GM19455 (cell line): ENCODE measurements at regions not wholly inside any gene's neighbourhood (a gene's known extent, or its start where the extent isn't known, plus 50 kb on each side); places are given as distances from the start of the nearest gene placed in this dataset.
"Not testable (repeated sequence)": the region's sequence is repeated elsewhere in the genome, so short reads cannot be mapped to it uniquely, and the experiment has no call there.

ENCODE experiments used
- ATAC-seq: cut with Tn5 transposase; IDR thresholded peaks from one replicate; pipeline ENCODE4 v1.9.1; 2021; ENCODE audit not compliant: unreplicated experiment

DNA sequence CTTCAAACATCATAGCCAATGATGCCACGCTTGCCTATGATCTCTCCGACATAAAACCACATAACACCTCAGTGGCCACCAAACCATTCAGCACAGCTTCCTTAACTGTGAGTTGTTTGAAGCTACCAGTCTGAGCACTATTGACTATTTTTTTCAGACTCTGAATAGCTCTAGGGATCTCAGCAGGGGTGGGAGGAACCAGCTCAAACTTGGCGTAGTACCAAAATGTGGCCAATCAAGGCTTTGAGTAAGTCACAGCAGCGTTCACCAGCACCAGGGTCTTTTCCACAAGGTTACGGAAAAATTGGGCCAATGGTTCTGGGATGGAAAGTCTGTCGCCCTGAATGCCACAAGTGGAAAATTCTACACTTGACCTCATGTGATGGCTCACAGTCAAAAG, 70.6 kb downstream of the SMPDL3A start:
- ATAC-seq: no peak

DNA sequence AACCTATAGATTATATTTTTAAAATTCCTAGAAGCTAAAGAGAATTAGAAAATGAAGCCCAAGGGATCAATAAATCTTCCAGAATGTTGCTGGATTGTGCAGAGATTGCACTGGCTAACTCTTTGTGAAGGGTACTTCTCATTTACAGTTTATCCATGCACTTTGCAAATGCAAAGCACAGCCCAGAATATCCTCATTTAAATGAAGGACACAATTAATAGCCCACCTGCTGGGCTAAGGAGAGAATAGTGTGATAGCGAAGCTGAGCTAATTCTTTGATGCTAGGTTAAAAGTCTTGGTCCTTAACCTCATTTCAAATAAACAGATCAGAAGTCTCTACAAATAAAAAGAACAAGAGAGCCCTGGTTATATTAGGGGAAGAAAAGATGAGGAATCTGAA, 72.5 kb downstream of the SMPDL3A start:
- no peak for ATAC-seq

GRCh38 chr6:122868137-122868536, 79.1 kb downstream of the SMPDL3A start:
- no peak for ATAC-seq

- ATAC-seq: peak; percentile 64
Measured at GRCh38 chr6:122869437-122870024, 80.5 kb downstream of the SMPDL3A start.

GRCh38 chr6:122871079-122871478, 82.0 kb downstream of the SMPDL3A start:
- no peak for ATAC-seq

DNA sequence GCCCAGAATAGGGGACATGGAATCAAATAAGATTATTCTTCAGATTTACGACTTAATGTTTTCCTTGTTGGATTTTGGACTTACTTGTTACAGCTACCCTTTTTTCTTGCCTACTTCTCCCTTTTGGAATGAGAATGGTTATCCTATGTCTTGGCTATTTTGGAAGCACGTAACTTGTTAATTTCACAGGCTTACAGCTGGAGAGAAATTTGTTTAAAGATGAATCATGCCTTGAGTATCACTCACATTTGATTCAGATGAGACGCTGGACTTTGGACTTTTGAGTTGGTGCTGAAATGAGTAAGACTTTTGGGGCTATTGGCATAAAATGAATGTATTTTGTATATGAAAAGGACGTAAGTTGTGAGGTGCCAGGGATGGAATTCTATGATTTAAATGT, 83.3 kb downstream of the SMPDL3A start:
- ATAC-seq: no peak

DNA sequence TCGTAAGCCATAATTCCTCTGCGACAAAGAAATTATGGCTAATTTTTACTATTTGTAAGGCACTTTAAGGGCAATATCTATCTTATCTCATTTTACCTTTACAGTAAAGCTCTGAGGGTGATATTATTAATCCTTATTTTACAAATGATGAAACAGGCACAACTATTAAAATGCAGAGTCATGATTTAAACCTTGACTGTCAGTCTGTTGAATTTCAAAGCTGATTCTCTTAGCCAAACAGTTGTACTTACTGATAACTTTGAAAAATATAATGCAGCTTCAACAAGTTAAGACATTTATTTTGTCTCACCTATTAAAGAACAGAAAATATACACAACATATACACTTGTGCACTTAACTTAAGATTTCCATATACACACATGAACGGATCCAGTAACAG, 88.2 kb downstream of the SMPDL3A start:
- no peak for ATAC-seq

DNA sequence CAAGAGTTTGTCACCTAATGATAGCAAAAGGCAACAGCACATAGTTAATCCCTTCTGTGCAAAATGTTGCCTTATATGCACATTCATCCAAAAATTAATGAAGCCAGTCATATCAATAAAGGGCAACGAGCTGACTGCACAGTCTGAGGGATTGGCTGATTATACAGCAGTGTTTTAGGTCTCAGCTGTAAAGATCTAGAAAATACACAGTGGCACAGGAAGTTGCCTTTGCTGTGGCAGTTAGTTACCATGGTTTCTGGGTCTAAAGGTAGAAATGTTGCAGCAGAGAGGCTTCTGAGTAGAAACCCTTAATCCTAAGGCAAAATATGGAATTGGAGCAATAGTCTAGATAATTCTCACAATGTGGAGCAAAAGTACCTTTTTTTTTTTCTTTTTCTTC, 89.7 kb downstream of the SMPDL3A start:
- ATAC-seq: no peak

- no peak for ATAC-seq
Measured at GRCh38 chr6:122886481-122886880, 97.4 kb downstream of the SMPDL3A start.

DNA sequence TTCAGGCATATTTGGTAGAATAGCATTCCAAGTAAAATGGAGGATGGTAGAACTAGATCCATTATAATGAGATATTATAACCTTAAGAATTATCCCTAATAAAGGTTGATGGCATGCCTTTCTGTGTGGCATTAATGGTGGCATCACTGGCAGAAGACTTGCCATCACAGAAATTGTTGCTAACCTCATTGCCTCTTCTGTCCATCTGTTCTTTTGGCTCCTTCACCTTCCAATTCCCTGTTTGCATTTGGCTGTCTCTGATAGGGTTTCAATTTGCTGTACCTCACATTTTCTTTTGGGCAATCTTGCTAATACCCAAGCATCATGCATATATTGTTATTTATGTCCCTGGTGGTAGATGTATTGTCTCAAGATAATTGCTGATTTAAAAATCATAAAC, 98.9 kb downstream of the SMPDL3A start:
- ATAC-seq: no peak

- not testable (repeated sequence) for ATAC-seq
Measured at GRCh38 chr6:122888680-122889079, 99.6 kb downstream of the SMPDL3A start.

- ATAC-seq: no peak
Measured at GRCh38 chr6:122890250-122890649, 101.2 kb downstream of the SMPDL3A start.

DNA sequence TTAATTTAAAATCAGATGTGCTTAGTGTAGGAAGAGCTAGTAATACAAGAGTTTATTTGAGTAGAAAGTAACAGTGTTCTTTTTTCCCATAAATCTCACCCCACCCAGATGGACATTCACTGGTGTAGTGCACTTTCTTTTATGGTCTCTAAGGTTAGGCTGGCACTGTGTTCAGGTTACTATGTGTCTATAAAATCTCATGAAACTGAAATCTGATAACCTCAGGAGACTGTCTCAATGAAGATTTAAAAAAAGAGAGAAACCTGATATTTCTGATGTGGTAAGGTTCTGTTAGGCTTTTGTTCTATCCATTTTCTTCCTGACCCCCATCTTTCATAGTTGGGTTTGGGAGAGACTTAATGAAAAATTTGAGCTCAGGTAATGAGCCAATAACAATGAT, 101.2 kb upstream of the CLVS2 start:
- ATAC-seq: no peak

GRCh38 chr6:122902326-122902725, 93.7 kb upstream of the CLVS2 start:
- no peak for ATAC-seq

DNA sequence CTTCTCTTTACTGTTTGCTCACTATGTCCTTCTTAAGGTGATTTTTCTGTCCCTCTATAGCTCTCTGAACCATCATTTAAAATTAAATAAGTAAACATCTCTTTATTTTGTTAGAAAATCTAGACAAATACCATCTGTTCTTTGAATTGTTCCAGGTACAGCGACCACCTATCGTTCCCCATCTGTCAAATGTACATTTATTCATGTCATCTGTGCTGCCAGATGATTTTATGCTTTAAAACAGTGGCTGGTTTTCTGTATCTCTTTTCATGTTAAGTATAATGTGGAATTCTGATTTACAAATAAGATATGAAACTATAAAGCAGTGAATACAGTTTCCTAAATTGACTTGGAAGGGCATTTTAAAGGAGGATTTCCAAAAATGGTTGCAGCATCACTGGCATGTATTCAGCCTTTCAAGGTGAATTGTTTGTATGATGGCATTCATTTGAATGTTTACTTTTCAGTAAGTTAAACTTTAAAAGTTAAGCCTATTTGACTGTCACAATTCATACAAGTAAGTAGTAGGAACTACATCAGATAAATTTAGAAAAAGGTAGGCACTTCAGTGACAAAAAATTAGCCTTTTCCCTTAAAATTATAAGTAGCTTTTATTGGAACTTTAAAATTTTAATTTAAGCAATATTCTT, 92.6 kb upstream of the CLVS2 start:
- ATAC-seq: no peak

- ATAC-seq: no peak
Measured at GRCh38 chr6:122904166-122904565, 91.9 kb upstream of the CLVS2 start.

DNA sequence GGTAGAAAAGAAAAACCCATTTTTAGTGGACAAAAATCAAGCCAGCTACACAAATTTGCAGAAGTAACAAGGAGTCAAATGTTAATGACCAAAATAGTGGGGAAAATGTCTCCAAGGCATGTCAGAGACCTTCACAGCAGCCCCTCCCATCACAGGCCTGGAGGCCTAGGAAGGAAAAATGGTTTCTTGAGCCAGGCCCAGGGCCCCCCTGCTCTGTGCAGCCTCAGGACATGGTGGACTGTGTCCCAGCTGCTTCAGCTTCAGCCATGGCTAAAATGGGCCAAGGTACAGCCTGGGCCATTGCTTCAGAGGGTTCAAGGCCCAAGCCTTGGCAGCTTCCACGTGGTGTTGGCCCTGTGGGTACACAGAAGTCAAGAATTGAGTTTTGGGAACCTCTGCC, 82.5 kb upstream of the CLVS2 start:
- no peak for ATAC-seq

DNA sequence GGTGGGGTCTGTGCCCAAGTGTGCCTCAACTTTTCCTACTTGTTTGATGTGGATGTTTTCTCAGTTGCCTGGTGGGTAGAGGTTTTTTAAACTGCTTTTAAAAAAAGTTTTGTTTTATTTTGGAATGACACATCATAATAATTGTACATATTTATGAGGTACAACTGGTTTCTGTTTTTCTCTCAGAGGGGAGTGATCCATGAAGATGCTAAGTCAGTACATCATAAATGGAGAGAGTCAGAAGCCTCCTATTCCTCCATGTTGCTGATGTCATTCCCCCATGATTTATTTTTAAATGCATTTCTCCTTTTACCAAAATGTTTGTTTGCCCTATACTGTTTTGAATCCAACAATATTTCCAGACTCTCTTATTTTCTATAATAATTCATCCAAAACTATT, 77.3 kb upstream of the CLVS2 start:
- ATAC-seq: no peak

DNA sequence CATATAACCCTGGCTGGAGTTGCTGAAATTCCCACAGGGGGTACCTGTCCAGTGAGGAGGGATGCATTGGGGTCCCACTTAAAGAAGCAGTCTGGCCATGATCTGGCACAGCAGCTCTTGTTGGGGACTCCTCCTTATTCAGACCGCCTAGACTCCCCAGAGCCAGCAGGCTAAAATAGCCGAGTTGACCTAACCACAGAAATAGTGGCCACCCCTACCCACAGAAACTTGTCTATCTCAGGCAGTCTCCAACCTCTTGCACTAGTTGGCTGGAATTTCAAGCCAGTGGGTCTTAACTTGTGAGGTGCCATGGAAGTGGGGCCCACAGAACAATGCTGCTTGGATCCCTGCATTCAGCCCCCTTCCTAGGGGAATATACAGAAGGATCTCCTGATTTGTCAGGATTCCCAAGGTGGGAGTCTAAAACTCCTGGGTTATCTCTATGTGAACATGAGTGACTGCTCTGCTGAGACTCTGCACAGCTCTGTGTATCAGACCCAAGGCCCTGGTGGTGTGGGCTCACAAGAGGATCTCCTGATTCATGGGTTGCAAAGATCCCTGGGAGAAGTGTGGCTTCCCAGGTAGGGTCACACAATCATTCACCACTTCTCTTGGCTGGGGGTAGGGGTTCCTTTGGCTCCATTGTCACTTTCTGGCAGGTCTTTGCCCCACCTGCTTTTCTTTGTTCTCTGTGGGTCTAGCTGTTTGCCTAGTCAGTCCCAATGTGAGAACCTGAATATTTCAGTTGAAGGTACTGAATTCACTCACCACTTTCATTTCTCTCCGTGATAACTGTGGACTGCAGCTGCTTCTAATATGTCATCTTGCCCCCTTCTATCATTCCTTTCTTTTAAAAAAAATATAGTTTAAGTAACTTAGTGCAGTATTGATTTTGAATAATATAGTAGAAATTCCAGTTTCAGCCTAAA, 65.5 kb upstream of the CLVS2 start:
- peak; percentile 83 for ATAC-seq

- ATAC-seq: no peak
Measured at GRCh38 chr6:122931916-122932315, 64.1 kb upstream of the CLVS2 start.

DNA sequence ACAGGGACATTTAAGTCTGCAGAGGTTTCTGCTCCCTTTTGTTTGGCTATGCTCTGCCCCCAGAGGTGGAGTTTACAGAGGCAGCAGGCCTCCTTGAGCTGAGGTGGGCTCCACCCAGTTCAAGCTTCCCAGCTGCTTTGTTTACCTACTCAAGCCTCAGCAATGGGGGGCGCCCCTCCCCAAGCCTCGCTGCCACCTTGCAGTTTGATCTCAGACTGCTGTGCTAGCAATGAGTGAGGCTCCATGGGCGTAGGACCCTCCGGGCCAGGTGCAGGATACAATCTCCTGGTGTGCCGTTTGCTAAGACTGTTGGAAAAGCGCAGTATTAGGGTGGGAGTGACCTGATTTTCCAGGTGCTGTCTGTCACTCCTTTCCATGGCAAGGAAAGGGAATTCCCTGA, 51.1 kb upstream of the CLVS2 start:
- ATAC-seq: not testable (repeated sequence)
